HEK293 (cell line): ENCODE measurements at regions not wholly inside any gene's neighbourhood (a gene's known extent, or its start where the extent isn't known, plus 50 kb on each side); places are given as distances from the start of the nearest gene placed in this dataset.

Experiments used
- PRDM1 ChIP-seq: fragments of 450-650 bp; formaldehyde crosslinking; IDR thresholded peaks from 2 replicates; pipeline ENCODE4; 2016; ENCODE audit warnings: missing biosample characterization, missing genetic modification characterization
- SCRT1 ChIP-seq: fragments of 450-650 bp; formaldehyde crosslinking; IDR thresholded peaks from 2 replicates; pipeline ENCODE4 v1.5.1; 2016; ENCODE audit warnings: missing biosample characterization, missing genetic modification characterization, borderline replicate concordance
- ZBTB8A ChIP-seq: fragments of 450-650 bp; formaldehyde crosslinking; IDR thresholded peaks from 2 replicates; pipeline ENCODE4 v1.5.1; 2016; ENCODE audit warnings: missing biosample characterization, missing genetic modification characterization
- ZNF184 ChIP-seq: fragments of 450-650 bp; IDR thresholded peaks from 2 replicates; pipeline ENCODE4 v1.5.1; 2018; ENCODE audit warnings: missing biosample characterization, mild to moderate bottlenecking, missing genetic modification characterization
- ZNF37A ChIP-seq: fragments of 450-650 bp; IDR thresholded peaks from 2 replicates; pipeline ENCODE4 v1.5.1; 2018; ENCODE audit warnings: missing biosample characterization, missing genetic modification characterization
- ZNF610 ChIP-seq: fragments of 450-650 bp; formaldehyde crosslinking; IDR thresholded peaks from 2 replicates; pipeline ENCODE4 v1.5.1; 2016; ENCODE audit warnings: missing biosample characterization, missing genetic modification characterization, borderline replicate concordance
- ZNF660 ChIP-seq: fragments of 450-650 bp; IDR thresholded peaks from 2 replicates; pipeline ENCODE4 v1.5.1; 2018; ENCODE audit warnings: missing biosample characterization, mild to moderate bottlenecking, missing genetic modification characterization
- ZNF777 ChIP-seq: fragments of 450-650 bp; formaldehyde crosslinking; IDR thresholded peaks from 2 replicates; pipeline ENCODE4 v1.5.1; 2017; ENCODE audit warnings: missing biosample characterization, missing genetic modification characterization, borderline replicate concordance
- TF ChIP-seq, protein P1 (sequence below): fragments of 450-650 bp; formaldehyde crosslinking; IDR thresholded peaks from 2 replicates; pipeline ENCODE4 v1.5.1; 2016; ENCODE audit warnings: missing biosample characterization, missing genetic modification characterization
- TF ChIP-seq, protein P2 (sequence below): fragments of 450-650 bp; formaldehyde crosslinking; IDR thresholded peaks from 2 replicates; pipeline ENCODE4 v1.5.1; 2016; ENCODE audit warnings: missing biosample characterization, missing genetic modification characterization, low read depth

DNA sequence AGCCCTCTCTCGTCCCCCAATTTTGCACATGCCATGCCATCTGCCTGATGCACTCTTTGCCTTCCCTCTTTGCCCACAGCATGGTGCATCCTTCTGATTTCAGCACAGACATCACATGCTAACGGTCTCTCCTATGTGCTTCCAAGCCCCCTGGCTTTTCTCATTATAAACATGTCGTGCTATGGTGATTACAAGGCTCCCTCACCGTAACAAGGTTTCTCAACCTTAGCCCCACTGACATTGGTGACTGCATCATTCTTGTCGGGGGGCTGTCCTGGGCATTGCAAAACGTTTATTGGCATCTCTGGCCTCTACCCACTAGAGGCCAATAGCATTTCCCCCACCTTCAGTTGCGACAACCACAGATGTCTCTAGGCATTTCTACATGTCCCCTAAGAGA, 187.2 kb downstream of the TFAP2C start:
- TF ChIP-seq ZNF37A (tag by site-specific recombination) (no peak), ZBTB8A (tag by site-specific recombination) (no peak), ZNF610 (no peak), SCRT1 (tag by site-specific recombination) (no peak), PRDM1 (tag by site-specific recombination) (no peak), ZNF184 (tag by site-specific recombination) (no peak), ZNF660 (no peak), ZNF777 (tag by site-specific recombination) (no peak)
- TF ChIP-seq, protein P1, sequence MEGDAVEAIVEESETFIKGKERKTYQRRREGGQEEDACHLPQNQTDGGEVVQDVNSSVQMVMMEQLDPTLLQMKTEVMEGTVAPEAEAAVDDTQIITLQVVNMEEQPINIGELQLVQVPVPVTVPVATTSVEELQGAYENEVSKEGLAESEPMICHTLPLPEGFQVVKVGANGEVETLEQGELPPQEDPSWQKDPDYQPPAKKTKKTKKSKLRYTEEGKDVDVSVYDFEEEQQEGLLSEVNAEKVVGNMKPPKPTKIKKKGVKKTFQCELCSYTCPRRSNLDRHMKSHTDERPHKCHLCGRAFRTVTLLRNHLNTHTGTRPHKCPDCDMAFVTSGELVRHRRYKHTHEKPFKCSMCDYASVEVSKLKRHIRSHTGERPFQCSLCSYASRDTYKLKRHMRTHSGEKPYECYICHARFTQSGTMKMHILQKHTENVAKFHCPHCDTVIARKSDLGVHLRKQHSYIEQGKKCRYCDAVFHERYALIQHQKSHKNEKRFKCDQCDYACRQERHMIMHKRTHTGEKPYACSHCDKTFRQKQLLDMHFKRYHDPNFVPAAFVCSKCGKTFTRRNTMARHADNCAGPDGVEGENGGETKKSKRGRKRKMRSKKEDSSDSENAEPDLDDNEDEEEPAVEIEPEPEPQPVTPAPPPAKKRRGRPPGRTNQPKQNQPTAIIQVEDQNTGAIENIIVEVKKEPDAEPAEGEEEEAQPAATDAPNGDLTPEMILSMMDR = no peak
- TF ChIP-seq, protein P2, sequence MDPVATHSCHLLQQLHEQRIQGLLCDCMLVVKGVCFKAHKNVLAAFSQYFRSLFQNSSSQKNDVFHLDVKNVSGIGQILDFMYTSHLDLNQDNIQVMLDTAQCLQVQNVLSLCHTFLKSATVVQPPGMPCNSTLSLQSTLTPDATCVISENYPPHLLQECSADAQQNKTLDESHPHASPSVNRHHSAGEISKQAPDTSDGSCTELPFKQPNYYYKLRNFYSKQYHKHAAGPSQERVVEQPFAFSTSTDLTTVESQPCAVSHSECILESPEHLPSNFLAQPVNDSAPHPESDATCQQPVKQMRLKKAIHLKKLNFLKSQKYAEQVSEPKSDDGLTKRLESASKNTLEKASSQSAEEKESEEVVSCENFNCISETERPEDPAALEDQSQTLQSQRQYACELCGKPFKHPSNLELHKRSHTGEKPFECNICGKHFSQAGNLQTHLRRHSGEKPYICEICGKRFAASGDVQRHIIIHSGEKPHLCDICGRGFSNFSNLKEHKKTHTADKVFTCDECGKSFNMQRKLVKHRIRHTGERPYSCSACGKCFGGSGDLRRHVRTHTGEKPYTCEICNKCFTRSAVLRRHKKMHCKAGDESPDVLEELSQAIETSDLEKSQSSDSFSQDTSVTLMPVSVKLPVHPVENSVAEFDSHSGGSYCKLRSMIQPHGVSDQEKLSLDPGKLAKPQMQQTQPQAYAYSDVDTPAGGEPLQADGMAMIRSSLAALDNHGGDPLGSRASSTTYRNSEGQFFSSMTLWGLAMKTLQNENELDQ (tag by site-specific recombination) = no peak
